ENCODE measurements at regions not wholly inside any gene's neighbourhood (a gene's known extent, or its start where the extent isn't known, plus 50 kb on each side); places are given as distances from the start of the nearest gene placed in this dataset.

GRCh38 chr16:76108460-76108859 is 168.7 kb upstream of the CNTNAP4 start:
- in situ Hi-C loops (cut with MboI; ENCODE audit: low sequenced_read_pairs) (no loop called here), dilution Hi-C loops (cut with HindIII; ENCODE audit: low sequenced_read_pairs, unreplicated experiment) (no loop called here), intact Hi-C loops (cut with micrococcal nuclease) (no loop called here)
- ATAC-seq (ENCODE audit: low read depth) (no peak), DNase-seq (no peak)
- H4K8ac ChIP-seq (ENCODE audit: low read depth in 2 of 2, low read length in 2 of 2) = no peak overlapping the region
- no peak overlapping the region for H3K9ac ChIP-seq (ENCODE audit: low read depth, low read length)
- TF ChIP-seq SMC3 (IDR thresholded peaks at IDR 0.05; ENCODE audit: low read depth, low read length) = no peak
- TF ChIP-seq CEBPB (IDR thresholded peaks at IDR 0.05; ENCODE audit: low read depth, low read length) = no peak
- no peak for TF ChIP-seq BHLHE40 (IDR thresholded peaks at IDR 0.05; ENCODE audit: low read depth, low read length)
- no peak for TF ChIP-seq MXI1 (IDR thresholded peaks at IDR 0.05; ENCODE audit: borderline replicate concordance, low read depth, low read length)
- H3K4me3 ChIP-seq (ENCODE audit: insufficient read depth, low read depth, low read length) = no peak overlapping the region
- no peaks in the 10 kb centered on the region for H3K79me1 ChIP-seq (ENCODE audit: low read depth in 1 of 2, low read length in 2 of 2)
- H3K9me1 ChIP-seq (ENCODE audit: insufficient read depth, low read length) = no peaks in the 10 kb centered on the region
- BruUV-seq (replicated peaks) = no TSS peak
- no peaks in the 10 kb centered on the region for H3K36me3 ChIP-seq (ENCODE audit: control insufficient read depth, insufficient read depth, low read length)
- peaks cover 5% of the 10 kb centered on the region for H3K9me3 ChIP-seq (ENCODE audit: control insufficient read depth, insufficient read depth, low read length)
- no peak overlapping the region for H4K5ac ChIP-seq (ENCODE audit: low read depth, low read length)
- H4K91ac ChIP-seq (ENCODE audit: insufficient read depth, low read depth, low read length) = no peak overlapping the region
- no peaks in the 10 kb centered on the region for H3K4me1 ChIP-seq (ENCODE audit: control insufficient read depth, insufficient read depth, low read length)
- H2BK20ac ChIP-seq (ENCODE audit: low read depth, low read length) = no peak overlapping the region
- no peak overlapping the region for H3K4me2 ChIP-seq (ENCODE audit: low read depth, low read length)
- no peak overlapping the region for H2BK120ac ChIP-seq (ENCODE audit: low read depth, low read length)
- 0% methylated on average over 1 of the region's 1 CpG; no CpG with 5 or more reads in 1 of the 2 experiments for WGBS, 2 experiments (ENCODE audit: extremely low coverage in 2 of 2, insufficient read length in 1 of 2)
- H3K23ac ChIP-seq (ENCODE audit: low read depth, low read length) = no peak overlapping the region
- no peak overlapping the region for H3K18ac ChIP-seq (ENCODE audit: low read depth, low read length)
- no peaks in the 10 kb centered on the region for H4K20me1 ChIP-seq (ENCODE audit: insufficient read depth, low read length)
- H3K27me3 ChIP-seq (ENCODE audit: control insufficient read depth, insufficient read depth, low read length) = no peaks in the 10 kb centered on the region
- no peak overlapping the region for H2BK15ac ChIP-seq (ENCODE audit: low read depth, low read length)
- no peak overlapping the region for H3K4ac ChIP-seq (ENCODE audit: low read depth, low read length)
- no peak overlapping the region for H3K27ac ChIP-seq (ENCODE audit: insufficient read depth, low read length)
- no peak overlapping the region for H2AFZ ChIP-seq (replicated peaks; ENCODE audit: low read length, poor library complexity)
- no peak overlapping the region for H3K56ac ChIP-seq (ENCODE audit: extremely low read depth, insufficient read depth, low read length)
- ChIA-PET CTCF (no interaction called here), POLR2A (ENCODE audit: unreplicated experiment) (no interaction called here)
- H2AK5ac ChIP-seq (ENCODE audit: low read depth, low read length) = no peak overlapping the region
- H3K14ac ChIP-seq (replicated peaks; ENCODE audit: low read depth, low read length) = no peak overlapping the region
- H2AK9ac ChIP-seq (replicated peaks; ENCODE audit: low read depth, low read length, poor library complexity) = no peak overlapping the region
- H2BK5ac ChIP-seq (ENCODE audit: low read depth, low read length, poor library complexity, severe bottlenecking) = no peak overlapping the region

All from IMR-90 (cell line).